B cell (primary cell): ENCODE measurements at regions not wholly inside any gene's neighbourhood (a gene's known extent, or its start where the extent isn't known, plus 50 kb on each side); places are given as distances from the start of the nearest gene placed in this dataset.

Experiments used
- ATAC-seq: fragments of 200-7000 bp; cut with Tn5 transposase; one replicate; pipeline ENCODE4 v1.10.0; 2021; ENCODE audit warnings: low read depth, mild to moderate bottlenecking, moderate number of reproducible peaks, moderate library complexity
- CTCF ChIA-PET: fragments of 350-600 bp; sonication (Branson Sonifier 250); formaldehyde crosslinking; loops from one replicate; lab custom pipeline; 2021; ENCODE audit warnings: antibody characterized with exemption, inconsistent platforms; lab: Charles Lee
- POLR2A ChIA-PET: fragments of 350-600 bp; sonication (Branson Sonifier 250); formaldehyde crosslinking; loops from one replicate; lab custom pipeline; 2021; ENCODE audit warnings: antibody characterized with exemption; lab: Charles Lee
- DNase-seq: peaks from one replicate; pipeline ENCODE4 v3.0.0; 2013
- H2AFZ ChIP-seq: 2 replicates; pipeline ENCODE4 v1.6.1; 2012; ENCODE audit warnings: mild to moderate bottlenecking, low read depth, low read length; ENCODE audit not compliant: insufficient read depth, poor library complexity, severe bottlenecking
- H3K27ac ChIP-seq, 2 donors: 1 replicate in 1 of 2; 2 replicates in 1 of 2; pipeline ENCODE4 v1.5.1; 2012 to 2013; ENCODE audit warnings: low read length in 2 of 2, mild to moderate bottlenecking in 2 of 2, moderate library complexity in 1 of 2
- H3K27me3 ChIP-seq, 4 experiments: fragments of 200-600 bp in 1 of 4; sonication (generic) in 1 of 4; replicated peaks in 1 of 4; 1 replicate in 2 of 4; 2 replicates in 2 of 4; pipeline versions ENCODE4 v1.6.1 to v1.7.0; 2013 to 2016; ENCODE audit warnings: low read length in 3 of 4, mild to moderate bottlenecking in 2 of 4, mixed read lengths in 1 of 4, moderate library complexity in 1 of 4; ENCODE audit not compliant: insufficient read depth in 4 of 4, control insufficient read depth in 3 of 4; ENCODE audit errors: control extremely low read depth in 1 of 4
- H3K36me3 ChIP-seq, 2 experiments: replicated peaks in 1 of 2; 1 replicate in 1 of 2; 2 replicates in 1 of 2; pipeline versions ENCODE4 v1.6.1 to v1.7.1; 2013; ENCODE audit warnings: low read length in 1 of 2; ENCODE audit not compliant: insufficient read depth in 2 of 2, control insufficient read depth in 1 of 2; ENCODE audit errors: control extremely low read depth in 1 of 2, extremely low read depth in 1 of 2
- H3K4me1 ChIP-seq, 2 donors: fragments of 200-600 bp in 1 of 2; sonication (generic) in 1 of 2; 1 replicate in 1 of 2; 2 replicates in 1 of 2; pipeline versions ENCODE4 v1.5.1 to v1.6.1; 2013 to 2017; ENCODE audit warnings: low read length in 2 of 2; ENCODE audit not compliant: control insufficient read depth in 2 of 2, insufficient read depth in 2 of 2
- H3K4me2 ChIP-seq: replicated peaks from 2 replicates; pipeline ENCODE3; 2012; ENCODE audit warnings: mild to moderate bottlenecking, low read depth, low read length; ENCODE audit not compliant: poor library complexity, severe bottlenecking
- H3K4me3 ChIP-seq, 5 experiments: fragments of 200-600 bp in 1 of 5; sonication (generic) in 1 of 5; 1 replicate in 3 of 5; 2 replicates in 2 of 5; pipeline versions ENCODE4 v1.5.1 to v1.7.0; 2011 to 2016; ENCODE audit warnings: low read length in 4 of 5, mild to moderate bottlenecking in 4 of 5, low read depth in 2 of 5, control low read depth in 1 of 5, moderate library complexity in 1 of 5; ENCODE audit not compliant: insufficient read depth in 1 of 5; ENCODE audit errors: control extremely low read depth in 1 of 5, extremely low read depth in 1 of 5
- H3K79me2 ChIP-seq: fragments of 200-600 bp; sonication (generic); one replicate; pipeline ENCODE4 v1.6.0; 2016; ENCODE audit warnings: low read length; ENCODE audit not compliant: control insufficient read depth, insufficient read depth
- H3K9ac ChIP-seq: fragments of 200-600 bp; sonication (generic); 2 replicates; pipeline ENCODE4 v1.6.1; 2017; ENCODE audit warnings: mild to moderate bottlenecking, low read length, moderate library complexity
- H3K9me3 ChIP-seq, 3 donors: one replicate each; pipeline versions ENCODE4 v1.6.1 to v1.7.1; 2013; ENCODE audit warnings: low read length in 2 of 3; ENCODE audit not compliant: control insufficient read depth in 2 of 3, insufficient read depth in 1 of 3; ENCODE audit errors: control extremely low read depth in 1 of 3
- H4K20me1 ChIP-seq: 2 replicates; pipeline ENCODE4 v1.6.0; 2012; ENCODE audit warnings: mild to moderate bottlenecking, low read length; ENCODE audit not compliant: insufficient read depth, control insufficient read depth, poor library complexity, severe bottlenecking
- H3K27ac Mint-ChIP-seq: one replicate; pipeline ENCODE4 v1.8.0; 2021; ENCODE audit warnings: mixed read lengths
- H3K27me3 Mint-ChIP-seq: one replicate; pipeline ENCODE4 v1.8.0; 2021; ENCODE audit warnings: mixed read lengths
- H3K4me1 Mint-ChIP-seq: one replicate; pipeline ENCODE4 v1.8.0; 2021; ENCODE audit warnings: mixed read lengths
- H3K4me3 Mint-ChIP-seq: one replicate; pipeline ENCODE4 v1.8.0; 2021; ENCODE audit warnings: mixed read lengths
- H3K9me3 Mint-ChIP-seq: one replicate; pipeline ENCODE4 v1.8.0; 2022; ENCODE audit warnings: mixed read lengths; ENCODE audit not compliant: insufficient read depth
- EZH2 ChIP-seq: IDR thresholded peaks from 2 replicates; pipeline ENCODE4 v1.6.1; 2012; ENCODE audit warnings: borderline replicate concordance, low read depth, mild to moderate bottlenecking, moderate library complexity, low read length; ENCODE audit not compliant: insufficient read depth, poor library complexity, severe bottlenecking
- WGBS: methylation state at CpG from one replicate; pipeline ENCODE4 v1.1.5; 2013; ENCODE audit warnings: missing lambda C conversion rate; ENCODE audit not compliant: insufficient coverage; 5-methylcytosine and 5-hydroxymethylcytosine counted together
- intact Hi-C: fragments of 100-400 bp; cut with micrococcal nuclease; formaldehyde crosslinking; loops from one replicate; pipeline ENCODE4 v1.10.0; 2022
- TF ChIP-seq, protein P1 (sequence below): fragments of 200-600 bp; IDR thresholded peaks from one replicate; pipeline ENCODE4 v1.8.0; 2022; ENCODE audit warnings: antibody characterized with exemption, mild to moderate bottlenecking

DNA sequence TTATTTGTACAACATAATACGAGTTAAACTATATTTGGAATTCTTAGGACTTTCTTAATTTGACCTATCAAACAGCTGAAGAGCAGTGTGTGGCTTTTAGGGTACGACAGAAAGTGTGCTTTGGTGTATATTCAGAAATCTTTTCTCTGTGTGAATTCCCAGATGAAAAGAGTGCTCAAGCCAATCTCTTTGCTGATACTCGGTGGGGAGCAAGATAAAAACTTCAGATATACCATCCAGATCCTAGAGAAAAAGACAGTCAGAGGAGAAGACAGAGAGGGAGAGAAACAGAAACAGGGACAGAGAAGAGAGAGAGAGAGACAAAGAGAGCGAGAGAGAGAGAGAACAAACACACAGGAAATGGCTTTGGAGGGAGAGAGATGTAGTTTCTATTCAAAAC, 658.3 kb upstream of the CPEB2 start:
- Histone ChIP-seq H3K79me2 (no peaks in the 10 kb centered on the region), H2AFZ (no peak overlapping the region), H3K27ac (no peak overlapping the region), H3K9me3 (no peaks in the 10 kb centered on the region), H3K27me3 (no peaks in the 10 kb centered on the region), H3K9ac (no peak overlapping the region), H3K4me3 (no peak overlapping the region), H3K36me3 (no peaks in the 10 kb centered on the region), H4K20me1 (no peaks in the 10 kb centered on the region), H3K4me1 (peaks cover 12 to 18% of the 10 kb centered on the region in 2 donors), H3K4me2 (no peak overlapping the region)
- Mint-ChIP-seq H3K27ac (no peak overlapping the region), H3K27me3 (peaks cover 3% of the 10 kb centered on the region), H3K4me1 (peaks cover 25% of the 10 kb centered on the region), H3K9me3 (no peaks in the 10 kb centered on the region), H3K4me3 (no peak overlapping the region)
- ChIA-PET POLR2A (interaction anchor here (0.5 kb wide), 1 partner anchor 38 kb away, joined by 6 read pairs; no protein-coding TSS in a partner anchor), CTCF (no interaction called here)
- intact Hi-C loops: no loop called here
- TF ChIP-seq, protein P1, sequence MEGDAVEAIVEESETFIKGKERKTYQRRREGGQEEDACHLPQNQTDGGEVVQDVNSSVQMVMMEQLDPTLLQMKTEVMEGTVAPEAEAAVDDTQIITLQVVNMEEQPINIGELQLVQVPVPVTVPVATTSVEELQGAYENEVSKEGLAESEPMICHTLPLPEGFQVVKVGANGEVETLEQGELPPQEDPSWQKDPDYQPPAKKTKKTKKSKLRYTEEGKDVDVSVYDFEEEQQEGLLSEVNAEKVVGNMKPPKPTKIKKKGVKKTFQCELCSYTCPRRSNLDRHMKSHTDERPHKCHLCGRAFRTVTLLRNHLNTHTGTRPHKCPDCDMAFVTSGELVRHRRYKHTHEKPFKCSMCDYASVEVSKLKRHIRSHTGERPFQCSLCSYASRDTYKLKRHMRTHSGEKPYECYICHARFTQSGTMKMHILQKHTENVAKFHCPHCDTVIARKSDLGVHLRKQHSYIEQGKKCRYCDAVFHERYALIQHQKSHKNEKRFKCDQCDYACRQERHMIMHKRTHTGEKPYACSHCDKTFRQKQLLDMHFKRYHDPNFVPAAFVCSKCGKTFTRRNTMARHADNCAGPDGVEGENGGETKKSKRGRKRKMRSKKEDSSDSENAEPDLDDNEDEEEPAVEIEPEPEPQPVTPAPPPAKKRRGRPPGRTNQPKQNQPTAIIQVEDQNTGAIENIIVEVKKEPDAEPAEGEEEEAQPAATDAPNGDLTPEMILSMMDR: no peak
- TF ChIP-seq EZH2: no peak
- DNase-seq (no peak), ATAC-seq (no peak)
- no CpG with 5 or more reads among the region's 4 CpGs for WGBS

DNA sequence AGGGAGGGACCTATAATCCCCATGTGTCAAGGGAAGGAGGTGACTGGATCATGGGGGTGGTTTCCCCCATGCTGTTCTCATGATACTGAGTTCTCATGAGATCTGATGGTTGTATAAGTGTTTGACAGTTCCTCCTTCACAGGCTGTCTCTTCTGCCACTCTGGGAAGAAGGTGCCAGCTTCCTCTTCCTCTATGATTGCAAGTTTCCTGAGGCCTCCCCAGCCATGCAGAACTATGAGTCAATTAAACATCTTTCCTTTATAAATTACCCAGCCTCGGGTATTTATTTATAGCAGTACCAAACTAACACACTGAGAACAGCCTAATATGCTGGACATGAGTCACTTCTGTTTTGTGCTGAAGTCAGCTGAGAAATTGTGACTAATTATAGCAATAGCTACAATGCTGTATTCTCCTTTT, 656.9 kb upstream of the CPEB2 start:
- Histone ChIP-seq H3K4me3 (no peak overlapping the region), H4K20me1 (no peaks in the 10 kb centered on the region), H3K27ac (no peak overlapping the region), H3K9ac (no peak overlapping the region), H3K27me3 (no peaks in the 10 kb centered on the region), H3K79me2 (no peaks in the 10 kb centered on the region), H3K4me2 (no peak overlapping the region), H3K4me1 (peaks cover 3 to 7% of the 10 kb centered on the region in 2 donors), H3K9me3 (no peaks in the 10 kb centered on the region), H3K36me3 (no peaks in the 10 kb centered on the region), H2AFZ (no peak overlapping the region)
- Mint-ChIP-seq H3K9me3 (no peaks in the 10 kb centered on the region), H3K27ac (peak overlapping the region; percentile 56), H3K27me3 (peaks cover 3% of the 10 kb centered on the region), H3K4me3 (no peak overlapping the region), H3K4me1 (peaks cover 14% of the 10 kb centered on the region)
- ChIA-PET POLR2A (no interaction called here), CTCF (no interaction called here)
- DNase-seq (no peak), ATAC-seq (no peak)
- intact Hi-C loops: no loop called here
- TF ChIP-seq EZH2: no peak
- TF ChIP-seq, protein P1: no peak
- WGBS: no CpG with 5 or more reads among the region's 1 CpG
